ENCODE measurements at regions not wholly inside any gene's neighbourhood (a gene's known extent, or its start where the extent isn't known, plus 50 kb on each side); places are given as distances from the start of the nearest gene placed in this dataset.

- DNase-seq: no peak
These were observed 445.3 kb upstream of the ZEB2 start for GRCh38 chr2:144965172-144965571.

- DNase-seq: no peak
These were observed 443.1 kb upstream of the ZEB2 start for GRCh38 chr2:144963031-144963430.

DNA sequence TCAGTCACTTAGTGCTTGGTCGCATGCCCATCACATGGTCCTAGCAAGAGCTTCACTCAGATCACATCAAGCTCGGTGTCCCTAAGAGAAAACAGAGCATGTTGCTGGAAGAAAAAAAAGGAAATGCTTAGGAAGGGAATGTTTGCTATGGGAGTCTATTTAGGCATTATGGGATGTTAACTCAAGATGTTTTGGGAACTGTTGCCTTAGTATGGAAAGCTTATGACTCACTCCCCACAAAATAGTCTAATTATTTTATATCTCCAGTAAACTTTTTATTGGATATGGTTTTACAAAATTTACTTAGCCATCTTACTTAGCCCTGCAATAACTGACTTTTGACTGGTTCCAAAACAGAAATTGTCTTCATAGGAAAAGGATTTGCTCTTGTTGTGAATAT is 439.5 kb upstream of the ZEB2 start:
- no peak for DNase-seq

DNA sequence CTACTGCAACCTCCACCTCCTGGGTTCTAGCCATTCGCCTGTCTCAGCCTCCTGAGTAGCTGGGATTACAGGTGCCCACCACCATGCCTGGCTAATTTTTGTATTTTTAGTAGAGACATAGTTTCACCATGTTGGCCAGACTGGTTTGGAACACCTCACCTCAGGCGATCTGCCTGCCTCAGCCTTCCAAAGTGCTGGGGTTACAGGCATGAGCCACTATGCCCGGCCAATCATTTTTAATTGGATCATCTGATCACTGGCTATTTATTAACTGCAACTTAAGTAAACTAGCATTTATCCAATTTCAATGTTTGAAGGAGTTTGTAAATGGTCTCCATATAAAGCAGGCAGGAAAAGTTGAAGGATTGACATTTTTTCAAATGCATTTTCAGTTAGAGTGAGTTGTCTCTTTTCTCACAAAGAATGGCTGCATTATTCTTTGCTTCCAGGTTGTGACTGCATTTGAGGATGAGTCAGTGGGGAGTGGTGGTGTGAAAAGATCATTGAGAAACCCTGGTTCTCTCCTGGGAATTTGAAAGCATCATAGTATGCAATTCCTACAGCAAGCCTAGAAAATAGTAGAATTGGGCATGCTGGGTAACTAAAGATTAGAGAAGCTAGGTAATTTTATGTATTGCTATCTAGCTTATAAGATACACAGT is 431.1 kb upstream of the ZEB2 start:
- no peak for DNase-seq

- DNase-seq: no peak
These were observed 428.4 kb upstream of the ZEB2 start for GRCh38 chr2:144948205-144948855.

DNA sequence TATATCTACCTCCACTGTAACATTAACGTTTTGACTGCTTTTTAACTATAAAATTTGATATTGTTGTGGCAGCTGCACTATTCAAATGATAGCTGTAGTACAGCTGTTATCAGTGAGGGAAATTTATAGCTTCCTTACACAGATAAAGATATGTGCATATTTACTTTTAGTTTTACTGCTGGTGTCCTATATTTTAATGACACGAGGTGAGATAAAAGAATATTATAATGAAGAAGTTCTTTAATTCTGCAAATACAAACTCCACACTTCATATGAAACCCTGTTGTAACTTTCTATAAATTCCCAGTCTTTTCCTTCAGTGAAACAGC is 427.8 kb upstream of the ZEB2 start:
- no peak for DNase-seq

DNA sequence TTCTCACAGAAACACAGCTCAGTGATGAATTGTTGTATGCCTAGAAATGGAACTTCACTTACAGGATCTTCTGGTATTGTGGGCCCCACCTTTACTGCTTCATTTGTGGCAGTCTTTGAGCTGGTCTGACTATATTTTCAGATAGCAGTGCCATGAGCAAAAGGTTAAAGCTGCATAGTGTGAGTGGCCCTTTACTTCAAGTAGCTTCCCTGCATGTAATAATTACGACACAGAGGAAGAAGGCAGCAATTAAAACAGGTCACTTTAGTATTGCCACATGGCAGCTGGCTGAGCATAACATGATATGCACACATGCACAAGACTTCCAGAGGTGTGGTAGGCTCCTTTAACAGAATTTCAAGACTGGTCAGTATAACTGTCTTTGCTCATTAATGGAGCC is 426.3 kb upstream of the ZEB2 start:
- no peak for DNase-seq

DNA sequence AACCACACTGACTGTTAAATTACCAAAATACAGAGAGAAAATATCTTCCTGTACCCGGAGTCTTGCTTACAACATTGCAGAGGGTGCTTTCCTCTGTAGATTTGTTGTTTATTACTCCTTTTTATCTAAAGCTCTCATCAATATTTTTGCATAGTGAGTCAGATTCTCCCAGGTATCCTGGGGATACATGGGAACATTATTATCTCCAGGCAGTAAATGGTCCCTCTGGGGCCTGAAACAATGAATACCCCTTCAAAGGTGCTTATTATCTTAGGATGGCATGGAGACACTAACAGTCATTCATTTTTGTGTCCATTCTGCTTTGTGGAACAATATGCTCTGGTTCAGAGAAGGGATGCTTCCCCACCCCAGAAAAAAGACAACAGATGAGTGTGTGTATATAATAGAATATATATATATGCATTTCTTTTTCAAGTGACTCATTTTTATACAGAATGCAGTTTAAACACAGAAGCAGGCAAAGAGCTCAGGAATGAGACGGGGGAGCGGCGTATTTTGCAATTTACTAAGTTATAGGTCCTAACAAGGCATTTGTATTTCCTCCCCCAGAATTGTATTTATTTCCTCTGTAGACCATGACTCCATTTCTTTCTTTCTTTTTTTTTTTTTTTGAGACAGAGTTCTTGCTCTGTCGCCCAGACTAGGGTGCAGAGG is 424.8 kb upstream of the ZEB2 start:
- no peak for DNase-seq

DNA sequence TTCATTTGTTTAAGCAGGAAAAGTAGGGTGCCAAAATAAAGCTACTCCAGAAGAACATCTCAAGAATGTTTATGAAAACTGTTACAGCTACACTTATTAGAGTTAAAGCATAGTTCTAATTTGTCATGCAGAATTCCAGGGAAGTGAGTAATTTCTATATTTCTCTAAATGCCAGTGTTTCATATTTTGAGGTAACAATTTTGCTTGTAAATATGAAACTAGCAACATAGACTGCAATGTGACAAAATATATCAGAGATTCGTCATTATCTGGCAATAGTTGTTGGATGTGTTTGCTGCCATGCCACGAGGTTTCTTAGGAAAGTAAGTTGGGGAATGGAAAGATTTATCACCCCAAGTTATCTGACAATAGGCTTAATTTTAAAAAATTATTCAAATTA is 424.1 kb upstream of the ZEB2 start:
- no peak for DNase-seq

GRCh38 chr2:144943293-144943941 is 423.5 kb upstream of the ZEB2 start:
- no peak for DNase-seq

DNA sequence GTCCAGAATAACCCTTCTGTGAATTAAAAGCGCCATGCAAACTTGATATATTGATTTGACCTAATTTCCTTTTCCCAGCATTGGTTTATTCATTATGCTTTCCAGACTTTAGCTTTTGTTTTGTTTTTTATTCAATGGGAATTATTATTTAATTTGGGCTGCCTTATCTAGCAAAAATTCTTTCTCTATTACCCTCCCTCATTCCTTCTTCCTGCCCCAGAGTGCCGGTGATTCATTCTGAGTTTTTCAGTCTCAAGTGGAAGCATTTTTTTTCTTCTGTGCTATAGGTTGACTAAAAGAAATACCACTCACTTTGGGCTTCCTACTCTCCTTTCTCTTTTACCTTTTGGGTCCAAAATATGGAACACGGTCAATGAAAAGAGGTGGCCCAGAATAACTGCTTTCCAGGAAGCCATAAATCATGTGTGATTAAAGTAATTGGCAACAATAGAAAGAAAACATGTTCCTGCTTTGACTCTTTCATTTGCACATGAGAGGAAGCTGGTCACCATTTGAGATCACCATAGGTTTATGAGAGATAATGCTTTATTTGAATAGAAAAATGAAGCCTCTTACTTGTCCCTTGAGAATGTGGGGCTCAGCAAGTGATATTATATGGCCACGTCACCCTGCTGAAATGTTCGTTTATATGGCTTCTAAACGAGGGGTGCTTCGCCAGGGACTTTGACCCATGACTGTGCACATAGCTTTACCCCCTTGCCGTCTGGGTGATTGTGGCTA is 422.8 kb upstream of the ZEB2 start:
- DNase-seq: no peak

DNA sequence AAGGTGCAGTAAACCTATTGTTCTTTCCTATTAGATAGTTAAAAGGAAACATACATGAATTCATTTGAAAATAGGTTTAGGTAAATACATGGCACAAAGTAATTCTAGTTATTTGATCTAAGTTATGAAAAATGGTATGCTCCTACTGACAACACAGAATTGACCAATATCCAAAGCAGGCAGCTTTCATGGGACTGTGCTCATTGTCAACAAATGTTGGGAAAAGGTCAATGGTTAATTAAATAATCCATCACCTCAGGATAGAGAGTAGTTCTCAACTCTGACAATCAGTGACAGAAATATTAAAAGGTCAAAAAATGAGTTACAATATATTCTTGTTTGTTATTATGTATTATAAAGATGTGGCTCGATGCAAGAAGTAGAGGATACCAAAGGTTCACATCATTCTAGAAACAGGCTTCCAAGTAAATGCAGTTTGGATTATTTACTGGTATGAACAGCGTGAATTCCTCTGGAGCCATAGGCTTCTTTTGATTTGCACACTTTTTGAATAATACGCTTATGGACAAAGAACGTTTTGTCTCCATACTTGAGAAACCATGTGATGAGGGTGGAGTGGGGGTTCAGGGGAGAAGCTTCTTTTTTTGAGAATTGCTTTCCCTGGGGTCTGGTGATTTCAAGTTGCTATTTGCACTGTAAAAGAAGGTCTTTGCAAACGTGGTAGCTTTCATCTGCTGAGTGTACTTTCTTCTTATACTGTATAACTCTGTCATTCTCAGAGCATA is 422.0 kb upstream of the ZEB2 start:
- DNase-seq: no peak

GRCh38 chr2:144939590-144939989 is 419.7 kb upstream of the ZEB2 start:
- no peak for DNase-seq

DNA sequence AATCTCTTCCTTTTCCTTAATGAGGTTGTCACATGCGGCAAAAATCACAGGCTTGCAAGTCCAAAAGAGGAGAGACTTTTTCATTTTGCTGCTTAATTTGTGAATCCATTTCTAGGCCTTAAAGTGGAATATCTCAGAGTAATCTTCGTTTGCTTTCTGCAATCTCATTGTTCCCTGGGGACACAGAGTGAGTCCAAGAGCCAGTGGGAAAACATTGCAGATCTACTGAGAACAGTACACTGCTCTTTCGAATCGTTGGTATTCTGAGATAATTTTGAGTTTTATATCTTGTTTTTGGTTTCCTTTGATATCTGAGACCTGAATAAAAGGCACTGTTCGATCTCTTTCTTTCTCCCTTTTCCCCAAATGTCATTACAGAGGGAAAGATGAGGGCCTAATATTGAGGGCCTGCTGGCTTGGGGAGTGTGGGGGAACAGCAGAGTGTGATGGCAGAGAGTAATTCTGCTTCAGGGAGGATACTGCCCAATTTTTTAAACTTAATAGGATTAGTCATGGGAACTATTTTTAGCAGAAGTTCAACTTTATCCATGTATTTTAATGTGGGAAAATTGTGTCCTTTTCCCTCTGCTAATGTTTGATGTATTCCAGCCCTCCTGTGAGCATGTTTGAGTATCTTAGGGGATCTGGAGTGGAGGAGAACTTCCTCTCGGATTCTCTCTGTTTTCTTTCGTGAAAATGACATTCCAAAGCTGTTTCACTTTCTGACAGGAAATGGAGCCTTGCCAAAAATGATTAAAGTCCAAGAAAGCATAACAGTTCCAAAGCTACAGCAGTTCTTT is 418.2 kb upstream of the ZEB2 start:
- no peak for DNase-seq

DNA sequence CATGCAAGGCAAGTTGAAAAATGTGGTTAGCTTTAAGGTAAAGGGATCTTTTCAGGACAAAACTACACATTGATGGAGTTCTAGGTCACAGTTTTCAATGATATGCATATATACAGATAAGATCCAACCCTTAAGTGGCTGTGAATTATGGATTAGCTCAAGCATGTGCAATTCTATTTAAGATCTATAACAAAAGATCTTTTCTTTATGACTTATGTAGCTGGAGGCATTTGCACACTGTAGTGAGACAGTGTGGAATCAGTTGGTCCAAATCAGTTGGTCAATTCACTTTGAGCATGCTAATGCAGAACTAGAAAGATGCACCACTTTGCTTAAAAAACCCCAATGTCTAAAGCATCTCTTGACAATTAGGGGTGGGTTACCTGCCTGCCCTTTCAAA is 417.1 kb upstream of the ZEB2 start:
- DNase-seq: no peak

DNA sequence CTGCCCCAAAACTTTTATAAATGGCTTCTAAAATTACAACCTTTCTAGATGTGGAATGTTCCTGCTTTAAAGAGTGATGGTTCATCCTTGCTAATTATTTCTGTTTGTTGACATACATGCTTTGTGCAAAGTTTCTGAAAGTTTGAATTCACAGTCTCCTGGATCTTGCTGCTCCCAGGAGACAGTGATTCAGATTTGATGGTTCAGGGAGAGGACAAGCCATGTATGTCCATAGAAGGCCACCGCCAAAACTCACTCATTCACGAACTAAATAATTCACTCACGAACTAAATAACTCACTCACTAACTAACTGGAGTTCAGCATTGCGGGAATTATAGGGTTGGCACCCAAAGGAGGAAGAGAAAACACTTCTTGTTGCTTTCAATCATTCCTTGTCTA is 416.5 kb upstream of the ZEB2 start:
- no peak for DNase-seq

- DNase-seq: peak in 1 of 2 experiments; percentile 7
These were observed 415.8 kb upstream of the ZEB2 start for GRCh38 chr2:144935736-144936135.

GRCh38 chr2:144935191-144935590 is 415.3 kb upstream of the ZEB2 start:
- DNase-seq: no peak

DNA sequence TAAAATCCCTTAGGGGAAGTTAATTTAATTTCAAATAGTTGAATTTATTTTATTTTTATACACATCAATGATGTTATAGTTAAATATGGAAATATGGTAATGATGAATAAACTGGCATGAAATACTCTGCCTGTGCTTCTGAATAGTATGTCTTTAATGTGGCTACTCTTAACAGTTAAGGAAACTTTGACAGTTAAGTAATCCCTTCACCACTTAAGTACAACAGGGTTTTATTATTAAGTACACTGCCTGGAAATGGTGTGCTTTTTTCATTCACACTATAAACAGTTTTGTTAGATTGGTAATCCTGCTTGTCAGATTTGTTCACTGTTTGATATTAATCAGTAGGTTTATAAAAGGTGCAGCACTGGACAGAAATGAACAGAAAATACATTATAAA is 412.0 kb upstream of the ZEB2 start:
- DNase-seq: no peak

DNA sequence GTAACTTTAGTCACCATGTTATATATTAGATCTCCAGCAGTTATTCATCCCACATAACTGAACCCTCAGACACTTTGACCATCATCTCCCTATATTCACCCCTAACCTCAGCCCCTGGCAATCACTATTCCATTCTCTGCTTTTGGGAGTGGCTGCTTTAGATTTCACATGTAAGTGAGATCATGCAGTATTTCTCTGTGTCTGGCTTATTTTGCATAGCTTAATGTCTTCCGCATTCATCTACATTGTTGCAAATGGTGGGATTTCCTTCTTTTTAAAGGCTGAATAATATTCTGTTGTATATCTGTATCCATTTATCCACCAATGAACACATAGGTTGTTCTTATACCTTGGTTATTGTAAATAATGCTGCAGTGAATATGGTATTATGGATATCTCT is 411.6 kb upstream of the ZEB2 start:
- DNase-seq: no peak

GRCh38 chr2:144927429-144927828 is 407.5 kb upstream of the ZEB2 start:
- no peak for DNase-seq

GRCh38 chr2:144925886-144926285 is 406.0 kb upstream of the ZEB2 start:
- no peak for DNase-seq
